ENCODE measurements at regions not wholly inside any gene's neighbourhood (a gene's known extent, or its start where the extent isn't known, plus 50 kb on each side); places are given as distances from the start of the nearest gene placed in this dataset.

DNA sequence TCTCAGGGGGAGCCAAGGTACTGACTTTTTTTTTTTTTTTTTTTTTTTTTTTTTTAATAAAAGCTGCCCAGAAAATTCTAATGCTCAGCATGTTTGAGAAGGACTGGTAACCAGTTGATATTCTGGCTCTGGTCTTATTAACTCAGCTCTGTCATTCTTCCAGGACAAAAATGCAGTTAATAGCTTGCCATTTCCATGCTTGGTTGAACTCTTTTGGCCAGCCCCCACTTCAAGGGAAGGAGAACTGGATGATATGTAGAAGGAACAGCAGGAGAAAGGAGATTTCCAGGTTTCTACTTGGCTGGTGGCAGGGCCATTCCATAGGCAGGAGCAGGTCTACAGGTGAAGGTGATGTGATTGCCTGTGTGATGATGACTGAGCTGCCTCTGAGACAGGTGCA lies 59.2 kb upstream of the TANC2 start:
- TF ChIP-seq CTCF (IDR thresholded peaks at IDR 0.05) (no peak), POLR2A (IDR thresholded peaks at IDR 0.05) (no peak)
